GM21515 (cell line): ENCODE measurements at regions not wholly inside any gene's neighbourhood (a gene's known extent, or its start where the extent isn't known, plus 50 kb on each side); places are given as distances from the start of the nearest gene placed in this dataset.

Experiments
- ATAC-seq: cut with Tn5 transposase; IDR thresholded peaks from one replicate; pipeline ENCODE4 v1.9.1; 2021; ENCODE audit not compliant: unreplicated experiment

DNA sequence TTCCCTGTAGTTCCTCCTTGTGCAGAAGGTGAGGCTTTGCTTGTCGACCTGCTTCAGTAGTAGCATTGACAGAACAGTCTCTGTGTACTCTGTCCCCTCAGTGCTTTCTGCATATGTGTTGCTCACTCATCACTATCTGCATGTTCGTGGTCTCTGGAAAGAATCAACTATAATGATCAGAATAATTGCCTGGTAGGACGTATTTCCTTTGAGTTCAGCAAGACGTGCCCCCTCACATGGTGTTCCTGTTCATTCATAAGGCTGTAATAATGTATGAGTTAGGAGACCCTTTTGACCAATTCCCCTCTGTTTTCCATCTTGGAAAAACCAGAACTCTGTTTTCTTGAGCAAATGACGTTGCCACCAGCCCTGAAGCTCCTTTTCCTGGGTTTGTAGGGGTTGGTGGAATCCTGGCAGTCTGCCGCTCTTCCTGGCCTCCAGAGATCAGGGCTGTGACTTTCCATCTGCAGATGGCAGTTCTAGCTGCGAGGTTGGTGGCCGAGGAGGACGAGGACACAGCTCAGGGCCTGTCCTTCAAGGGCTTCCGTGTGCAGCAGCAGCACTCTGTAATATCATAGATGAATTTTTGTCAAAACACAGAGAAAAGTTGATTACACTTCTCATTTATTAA is 61.9 kb downstream of the EXOSC2 start:
- no peak for ATAC-seq

DNA sequence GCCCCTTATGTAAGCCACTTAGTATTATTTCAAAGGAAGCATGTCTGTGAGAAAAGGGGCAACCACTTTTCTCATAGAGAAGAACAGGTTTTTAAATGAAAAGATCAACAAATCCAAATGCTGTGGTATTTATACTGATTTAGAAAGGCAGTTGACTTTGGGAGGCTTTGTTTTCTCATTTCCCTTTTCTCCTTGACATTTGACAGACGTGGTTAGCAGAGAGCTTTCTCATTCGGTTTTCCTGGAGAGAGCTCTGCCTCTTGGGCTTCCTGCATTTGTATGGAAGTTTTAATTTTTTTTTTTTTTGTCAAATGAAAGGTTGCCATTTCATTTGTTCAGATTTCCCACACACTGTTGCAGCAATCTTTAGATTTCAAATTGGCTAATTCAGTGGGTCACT is 62.5 kb downstream of the EXOSC2 start:
- no peak for ATAC-seq

DNA sequence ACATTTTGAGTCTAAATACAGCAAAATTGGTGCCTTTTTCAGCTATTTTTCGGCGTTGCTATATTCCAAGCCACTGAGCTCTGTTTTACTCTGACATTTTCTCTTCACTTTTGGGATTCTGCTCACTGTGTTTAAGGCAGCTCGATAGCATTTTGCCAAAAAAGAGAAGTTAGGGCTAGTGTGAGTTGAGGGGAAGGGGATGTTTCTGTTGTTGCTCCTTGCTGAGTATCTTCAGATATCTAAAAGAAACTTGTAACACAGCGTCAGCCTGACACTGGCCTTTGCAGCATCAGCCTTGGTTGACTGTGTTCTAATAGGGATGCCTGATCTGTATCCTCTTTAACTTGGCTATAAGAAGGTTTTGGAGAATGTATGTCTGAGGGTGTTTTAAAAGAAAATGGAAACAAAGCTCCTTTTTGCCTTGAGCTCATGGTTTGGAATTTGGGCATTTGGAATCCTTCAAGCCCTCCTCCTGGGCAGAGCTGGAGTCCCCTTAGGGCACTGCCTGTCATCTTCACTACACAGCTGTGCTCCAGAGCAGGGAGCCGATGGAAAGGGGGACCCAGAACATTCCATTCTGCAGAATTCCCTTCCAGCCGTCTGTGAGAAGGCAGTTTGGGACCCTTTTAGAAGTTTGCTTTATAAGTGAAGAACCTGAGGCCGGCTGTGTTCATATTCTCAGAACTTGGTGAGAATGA is 63.0 kb downstream of the EXOSC2 start:
- ATAC-seq, result no peak

DNA sequence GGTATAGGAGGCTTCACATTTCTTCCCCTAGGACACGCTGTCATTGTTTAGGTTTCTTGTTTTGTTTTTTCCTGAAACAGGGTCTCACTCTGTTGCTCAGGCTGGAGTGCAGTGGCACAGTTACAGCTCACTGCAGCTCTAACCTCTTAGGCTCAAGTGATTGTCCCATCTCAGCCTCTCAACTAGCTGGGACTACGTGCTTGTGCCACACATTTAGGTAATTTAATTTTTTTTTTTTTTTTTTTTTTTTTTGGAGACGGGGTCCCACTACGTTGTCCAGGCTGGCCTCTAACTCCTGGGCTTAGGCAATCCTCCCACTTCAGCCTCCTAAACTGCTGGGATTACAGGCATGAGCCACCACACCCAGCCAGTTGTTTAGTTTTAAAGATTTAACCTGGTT is 66.2 kb downstream of the EXOSC2 start:
- ATAC-seq, result no peak

DNA sequence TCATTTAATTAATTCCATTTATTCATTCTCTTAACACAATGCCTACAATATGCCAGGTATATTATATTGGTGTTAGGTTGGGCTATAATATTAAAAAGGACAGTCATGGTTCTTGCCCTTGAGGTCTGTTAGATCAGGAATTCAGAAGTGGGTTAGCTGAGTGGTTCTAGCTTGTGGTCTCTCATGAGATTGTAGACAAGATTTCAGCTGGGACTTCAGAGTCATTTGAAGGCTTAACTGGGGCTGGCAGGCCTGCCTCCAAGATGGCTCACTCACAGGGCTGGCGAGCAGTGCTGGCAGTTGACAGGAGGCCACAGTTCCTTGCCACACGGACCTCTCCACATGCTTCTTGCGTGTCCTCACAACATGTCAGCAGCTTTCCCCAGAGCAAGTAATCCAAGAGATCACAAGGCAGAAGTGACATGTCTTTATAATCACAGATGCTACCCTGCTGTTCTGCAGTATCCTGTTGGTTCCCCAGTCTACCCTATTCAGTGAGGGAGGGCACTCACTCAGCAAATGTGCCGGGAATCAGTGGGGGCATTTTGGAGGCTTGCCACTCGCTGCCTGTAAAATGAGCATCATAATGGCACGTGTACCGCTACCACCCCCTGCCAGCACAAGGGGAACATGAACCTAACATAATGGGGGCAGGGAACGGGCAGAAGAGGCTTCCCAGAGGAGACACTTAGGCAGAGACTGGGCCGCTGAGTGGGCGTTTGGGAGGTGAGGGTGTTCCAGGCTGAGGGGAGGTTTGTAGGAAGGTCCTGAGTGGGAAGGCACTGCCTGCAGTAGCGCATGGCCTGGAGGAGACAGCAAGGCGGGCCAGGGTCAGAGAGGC is 70.0 kb downstream of the EXOSC2 start:
- ATAC-seq, result no peak

DNA sequence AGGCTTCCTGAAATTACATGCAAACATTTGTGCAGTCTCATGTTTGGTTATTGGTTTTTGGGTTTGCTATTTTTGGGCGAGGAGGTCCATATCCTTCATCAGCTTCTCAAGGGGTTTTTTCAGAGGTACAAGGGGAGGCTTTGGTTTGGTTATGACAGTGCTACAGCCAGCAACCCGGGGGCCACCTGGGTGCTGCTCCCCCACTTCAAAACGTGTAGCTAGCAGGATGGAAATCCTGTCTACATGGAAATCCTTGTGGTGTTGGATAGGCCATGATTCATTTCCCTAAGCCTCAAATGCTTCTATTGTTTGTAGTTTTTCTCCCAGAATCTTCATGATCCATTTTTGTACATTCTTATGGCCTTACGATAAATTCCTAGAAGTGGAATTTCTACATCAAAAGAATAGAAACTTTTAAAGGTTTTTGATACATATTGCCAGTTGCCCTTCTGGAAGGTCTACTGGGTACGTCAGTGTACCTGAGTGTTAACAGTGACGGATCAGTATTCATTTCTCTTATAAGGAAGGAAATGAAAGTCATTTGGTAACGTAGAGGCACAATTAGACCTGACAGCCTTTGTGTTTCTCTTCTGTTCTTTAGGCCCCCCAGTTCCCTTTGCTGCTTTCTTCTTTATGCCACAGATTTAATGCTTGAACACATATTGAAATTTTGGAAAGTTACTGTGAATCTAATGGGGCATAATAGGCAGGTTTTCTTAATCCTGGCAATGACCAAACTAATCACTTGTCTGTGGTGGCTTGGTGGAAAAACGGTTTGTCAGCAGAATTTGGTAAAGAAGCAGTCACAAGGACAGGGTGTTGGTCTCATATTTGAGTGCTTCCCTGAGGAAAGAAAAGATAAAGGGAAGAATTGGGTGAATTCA is 69.7 kb upstream of the ABL1 start:
- peak; percentile 68 for ATAC-seq

DNA sequence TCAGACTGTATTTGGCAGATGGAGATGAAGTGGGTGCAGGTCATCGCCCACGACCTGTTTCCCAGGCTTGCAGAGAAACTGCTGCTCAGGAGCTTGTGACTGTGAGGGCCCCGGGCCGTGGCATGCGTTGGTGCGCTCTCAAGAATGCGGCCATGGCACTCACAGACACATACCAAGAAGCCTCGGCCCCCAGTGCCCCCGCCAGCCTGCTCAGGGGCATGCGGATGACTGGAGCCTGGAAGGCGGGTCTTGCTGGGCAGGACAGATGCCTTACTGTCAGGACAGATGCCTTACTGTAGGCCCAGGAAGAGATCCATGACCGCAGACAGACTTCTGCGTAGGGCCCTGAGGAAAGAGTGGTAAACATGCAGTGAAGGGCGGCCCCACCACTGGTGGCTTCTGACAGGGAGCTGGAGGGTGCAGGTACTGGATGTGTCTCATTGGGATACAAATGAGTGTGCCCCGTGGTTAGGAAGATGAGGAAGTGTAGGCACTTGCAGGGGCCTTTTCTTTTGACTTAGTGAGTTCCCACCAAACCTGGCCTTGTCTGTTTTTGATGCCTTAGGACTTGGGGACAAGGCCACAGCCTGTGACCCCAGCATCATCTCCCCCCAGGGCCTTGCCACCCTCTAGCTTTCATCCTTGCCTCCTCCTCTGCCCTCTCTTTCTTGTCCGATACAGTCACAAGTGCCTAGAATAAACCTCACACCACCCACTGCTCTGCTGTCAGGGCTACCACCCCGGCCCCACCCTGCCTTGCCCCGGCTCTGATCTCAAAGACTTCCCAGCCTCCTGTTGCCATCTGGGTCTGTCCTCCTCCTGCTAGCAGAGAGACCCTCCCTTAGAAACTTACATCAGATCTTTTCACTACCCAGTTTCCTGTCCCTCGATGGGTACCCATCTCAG is 68.8 kb upstream of the ABL1 start:
- ATAC-seq, result no peak

DNA sequence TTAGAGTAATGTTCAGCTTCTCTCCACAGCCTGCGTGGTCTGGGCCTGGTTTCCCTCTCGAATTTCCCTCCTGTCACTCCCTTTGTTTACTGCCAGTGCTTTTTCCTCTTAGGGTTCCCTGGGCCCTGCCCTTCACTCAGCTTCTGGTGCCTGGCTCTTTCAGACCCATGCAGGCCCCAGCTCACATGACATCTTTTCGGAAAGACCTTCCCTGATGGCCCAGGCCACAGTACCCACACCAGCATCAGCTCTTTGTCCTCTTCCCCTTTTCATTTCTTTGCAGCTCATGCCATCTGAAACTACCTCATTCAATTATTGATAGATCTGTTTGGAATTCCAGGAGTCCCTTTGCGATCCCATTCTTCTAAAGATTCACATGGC is 68.1 kb upstream of the ABL1 start:
- no peak for ATAC-seq

DNA sequence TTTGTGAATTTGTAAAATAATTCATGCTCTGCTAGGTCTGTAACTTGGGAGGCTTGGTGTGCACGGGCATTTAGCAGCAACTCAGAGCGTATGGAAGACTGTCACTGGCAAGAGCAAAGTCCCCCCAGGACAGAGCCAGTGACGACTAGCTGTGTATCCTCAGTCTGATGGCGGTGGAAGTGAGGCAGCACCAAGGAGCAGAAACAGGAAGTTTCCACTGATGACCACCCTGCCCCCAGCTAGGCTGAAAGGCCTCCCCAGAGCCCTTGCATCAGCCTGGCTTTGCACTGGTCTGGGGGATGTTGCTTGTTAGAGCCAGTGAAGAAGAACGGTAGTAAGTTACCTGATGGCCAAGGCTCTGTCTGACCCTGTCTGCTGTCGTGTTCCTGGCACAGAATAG is 66.8 kb upstream of the ABL1 start:
- no peak for ATAC-seq

DNA sequence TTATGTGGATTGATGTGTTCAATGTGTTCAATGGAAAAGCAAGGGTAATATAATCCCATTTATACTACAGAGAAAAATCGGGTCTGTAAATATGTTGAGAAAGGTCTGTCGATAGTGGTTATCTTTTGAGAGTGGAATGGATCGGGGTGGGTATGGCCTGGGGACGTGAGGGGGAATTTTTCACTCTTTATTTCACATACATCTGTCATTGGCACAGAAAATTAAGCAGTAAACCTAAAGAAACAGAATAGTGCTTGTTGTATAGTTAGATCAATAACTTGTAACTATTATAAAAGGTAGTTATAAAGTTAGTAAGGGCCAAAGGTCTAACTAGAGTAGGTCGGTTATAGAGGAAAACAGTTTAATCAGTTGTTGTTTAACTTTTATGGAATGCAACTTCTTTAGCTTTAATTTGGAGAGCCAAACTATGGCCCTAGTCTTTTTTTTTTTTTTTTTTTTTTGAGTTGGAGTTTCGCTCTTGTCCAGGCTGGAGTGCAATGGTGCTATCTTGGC is 66.1 kb upstream of the ABL1 start:
- no peak for ATAC-seq

DNA sequence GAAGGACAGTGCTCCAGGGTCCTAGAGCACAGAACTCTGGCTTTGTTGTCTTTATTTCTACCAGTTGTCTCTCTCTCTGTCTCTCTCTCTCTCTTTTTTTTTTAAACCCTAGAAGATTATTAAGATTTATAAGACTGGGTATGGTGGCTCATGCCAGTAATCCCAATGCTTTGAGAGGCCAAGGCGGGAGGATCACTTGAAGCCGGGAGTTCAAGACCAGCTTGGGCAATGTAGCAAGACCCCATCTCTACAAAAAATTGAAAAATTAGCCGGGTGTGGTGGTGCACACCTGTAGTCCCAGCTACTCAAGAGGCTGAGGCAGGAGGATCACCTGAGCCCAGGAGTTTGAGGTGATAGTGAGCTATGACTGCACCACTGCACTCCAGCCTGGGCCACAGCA is 65.0 kb upstream of the ABL1 start:
- no peak for ATAC-seq

DNA sequence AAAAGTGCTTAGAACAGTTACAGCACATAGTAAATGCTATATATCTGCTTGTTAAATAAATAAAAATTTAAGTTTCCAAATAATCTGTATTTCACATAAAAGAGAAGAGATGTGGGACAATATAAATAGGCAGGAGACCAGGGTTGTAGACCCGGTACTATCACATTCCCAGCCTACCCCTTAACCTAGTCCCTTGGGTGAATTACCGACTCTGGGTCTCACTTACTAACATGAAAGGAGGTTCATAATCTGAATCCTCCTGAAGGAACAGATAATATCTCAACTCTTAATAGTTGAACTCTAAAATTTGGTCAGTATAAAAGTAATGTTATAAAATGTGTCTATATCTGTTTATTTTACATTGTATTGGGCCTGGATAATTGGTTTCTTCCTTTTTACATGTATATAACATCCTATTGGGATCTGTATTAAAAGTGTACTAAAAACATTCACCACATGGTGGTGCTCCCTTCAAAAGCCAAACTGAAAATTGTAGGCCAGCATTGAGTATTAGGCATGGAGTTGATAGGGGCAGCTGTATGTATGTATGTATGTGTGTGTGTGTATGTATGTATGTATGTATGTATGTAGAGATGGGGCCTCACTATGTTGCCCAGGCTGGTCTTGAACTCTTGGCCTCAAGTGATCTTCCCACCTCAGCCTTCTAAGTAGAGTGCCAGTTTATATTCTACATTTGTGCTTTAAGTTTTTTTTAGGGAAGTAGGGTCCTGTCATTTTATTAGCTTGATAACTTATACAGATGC is 64.2 kb upstream of the ABL1 start:
- no peak for ATAC-seq

DNA sequence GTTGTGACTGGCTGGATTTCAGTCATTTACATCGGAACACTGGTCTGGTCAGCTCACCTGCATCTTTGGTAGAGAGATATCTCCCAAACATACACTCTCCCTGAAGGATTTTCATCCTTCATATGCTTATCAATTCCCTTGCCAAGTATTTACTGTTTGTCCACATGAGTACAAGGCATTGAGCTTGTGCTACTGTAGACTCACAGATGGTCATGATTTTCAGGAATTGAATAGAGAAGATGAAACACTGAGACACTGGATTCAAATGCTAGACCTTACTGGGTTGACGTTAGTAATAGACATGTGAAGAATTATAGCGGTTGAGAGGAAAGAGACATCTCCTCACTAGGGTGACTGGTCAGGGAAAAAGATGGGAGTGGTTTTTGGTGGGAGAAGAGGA is 62.9 kb upstream of the ABL1 start:
- ATAC-seq, result no peak

DNA sequence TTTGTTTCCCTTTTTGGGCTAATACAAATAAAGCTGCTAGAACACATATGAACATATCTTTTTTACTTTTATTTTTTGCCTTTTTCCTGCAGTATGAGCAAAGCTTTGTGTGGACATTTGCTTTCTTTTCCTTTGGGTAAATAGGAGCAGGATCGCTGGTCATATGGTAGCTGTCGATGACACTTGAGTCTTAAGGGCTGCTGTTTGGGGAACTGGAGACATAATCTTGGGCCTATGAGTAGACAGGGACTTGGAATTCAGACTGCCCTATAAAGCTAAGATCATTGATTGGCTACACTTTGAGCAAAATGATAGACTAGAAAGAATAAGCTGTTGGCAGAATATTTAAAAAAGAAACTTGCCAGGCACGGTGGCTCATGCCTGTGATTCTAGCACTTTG is 60.9 kb upstream of the ABL1 start:
- ATAC-seq, result no peak

DNA sequence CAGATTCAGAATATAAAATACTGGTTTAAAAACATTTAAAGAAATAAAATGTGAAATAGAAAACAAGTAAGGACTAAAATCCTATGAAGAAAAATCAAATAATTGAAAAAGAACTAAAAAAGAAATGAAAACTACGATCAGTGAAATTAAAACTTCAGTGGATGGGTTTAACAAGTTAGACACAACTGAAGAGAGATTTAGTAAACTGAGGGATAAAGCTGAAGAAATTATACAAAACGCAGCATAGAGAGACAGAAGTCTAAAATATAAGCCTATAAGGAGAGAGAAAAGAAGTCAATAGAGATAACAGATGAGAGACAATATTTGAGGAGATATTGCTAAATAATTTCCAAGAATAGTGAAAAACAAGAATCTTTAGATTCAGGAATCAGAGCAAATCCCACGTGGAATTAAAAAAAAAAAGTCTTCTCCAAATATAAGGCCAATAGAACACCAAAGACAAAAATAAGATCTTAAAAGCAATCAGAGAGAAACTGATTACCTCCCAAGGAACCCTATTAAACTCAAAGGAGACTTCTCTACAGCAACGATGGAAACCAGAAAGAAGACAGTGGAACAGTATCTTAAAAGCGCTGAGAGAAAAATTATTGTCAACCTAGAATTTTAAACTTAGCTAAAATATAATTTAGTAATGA is 59.6 kb upstream of the ABL1 start:
- no peak for ATAC-seq

DNA sequence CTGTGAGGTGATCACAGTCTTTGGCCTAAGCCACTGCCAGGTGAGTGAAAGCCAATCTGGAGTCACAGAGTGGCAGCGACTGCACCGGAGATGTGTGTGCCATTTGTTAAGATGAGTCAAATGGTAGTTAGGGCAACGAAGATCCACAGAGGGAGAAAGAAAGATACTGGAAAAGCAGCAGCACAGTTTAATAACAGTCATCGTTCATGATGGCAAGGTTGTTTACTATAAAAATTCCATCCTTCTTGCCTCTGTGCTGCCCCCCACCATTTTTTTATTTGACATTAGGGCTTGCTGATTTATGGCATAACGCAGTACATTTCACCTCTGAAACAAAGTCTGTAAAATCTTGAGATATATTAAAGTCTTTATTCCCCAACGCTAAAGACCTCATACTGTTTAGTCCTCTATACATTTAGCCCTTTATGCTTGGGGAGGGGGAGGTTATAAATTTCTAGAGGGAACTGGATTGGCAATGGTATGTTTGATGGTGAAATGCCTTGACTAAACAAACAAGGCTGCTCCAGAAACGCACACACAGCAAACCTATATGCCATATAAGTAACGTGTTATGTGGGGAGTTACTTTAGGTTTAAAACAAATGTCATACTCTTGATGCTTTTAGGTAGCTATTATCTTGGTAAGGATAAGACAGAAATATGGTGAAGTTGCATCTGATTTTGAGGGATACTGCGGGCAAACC is 55.8 kb upstream of the ABL1 start:
- ATAC-seq, result no peak

DNA sequence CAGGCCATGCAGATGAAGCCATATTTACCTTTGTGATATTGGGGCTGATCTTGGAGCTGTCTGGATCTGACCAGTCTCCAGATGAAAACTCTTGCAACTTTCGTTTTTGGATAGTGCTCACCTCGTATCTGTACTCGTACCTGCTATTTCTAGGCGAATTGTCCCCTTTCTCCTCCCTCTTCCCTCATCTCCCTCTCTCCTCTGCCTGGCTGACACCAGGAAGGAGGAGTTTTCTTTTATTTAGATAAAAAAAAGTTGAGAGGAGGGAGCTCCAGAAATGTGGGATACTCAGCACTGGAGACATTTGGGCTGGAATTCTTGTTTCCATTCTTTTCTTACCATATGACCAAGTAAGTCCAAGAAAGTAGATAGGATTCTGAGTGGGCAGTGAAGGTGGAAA is 54.6 kb upstream of the ABL1 start:
- ATAC-seq, result no peak

DNA sequence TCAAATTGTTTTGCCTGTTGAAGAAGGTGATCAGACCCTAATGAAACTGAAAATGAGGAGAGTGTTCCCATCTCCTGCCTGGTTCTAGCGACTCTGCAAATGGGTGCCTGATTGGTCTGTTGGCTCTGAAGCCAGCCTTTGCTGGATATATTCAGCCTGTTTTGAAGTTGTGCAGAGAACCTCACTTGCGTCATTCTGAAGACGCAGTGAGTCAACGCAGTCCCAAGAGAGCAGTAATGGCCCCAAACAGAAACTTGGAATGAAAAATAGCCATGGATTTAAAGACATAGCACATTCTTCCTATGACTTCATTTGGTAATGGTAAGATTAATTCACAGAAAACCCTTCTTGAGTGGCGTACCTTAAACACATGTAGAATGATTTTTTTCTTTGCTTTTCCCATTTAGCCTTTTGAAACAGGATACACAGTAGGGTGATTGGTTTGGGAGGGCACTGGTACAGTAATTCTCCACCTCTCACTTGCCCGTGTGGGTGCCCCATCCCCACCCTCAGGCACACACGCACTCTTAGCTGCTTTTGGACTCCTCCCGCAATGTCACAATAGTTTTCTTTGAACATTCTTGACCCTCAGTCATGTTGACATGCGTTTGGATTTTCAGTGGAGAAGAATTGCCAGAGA is 54.1 kb upstream of the ABL1 start:
- ATAC-seq, result no peak
